ENCODE measurements at regions not wholly inside any gene's neighbourhood (a gene's known extent, or its start where the extent isn't known, plus 50 kb on each side); places are given as distances from the start of the nearest gene placed in this dataset.

- no peak for TF ChIP-seq SMC3 (IDR thresholded peaks at IDR 0.05)
- no peak for TF ChIP-seq BCL3 (IDR thresholded peaks at IDR 0.05)
- no peak for TF ChIP-seq EP300 (IDR thresholded peaks at IDR 0.05)
- no peak for TF ChIP-seq CTCF (IDR thresholded peaks at IDR 0.05)
- TF ChIP-seq MAFK (IDR thresholded peaks at IDR 0.05; ENCODE audit: partially characterized antibody): no peak
- no peak for TF ChIP-seq POLR2A (IDR thresholded peaks at IDR 0.05; ENCODE audit: low read length)
- TF ChIP-seq HDAC2 (IDR thresholded peaks at IDR 0.05): no peak
- TF ChIP-seq BHLHE40 (IDR thresholded peaks at IDR 0.05; ENCODE audit: low read depth, low read length): no peak
These were observed 170.8 kb upstream of the MITF start for GRCh38 chr3:69568458-69568857.
